Epithelial cell of prostate (primary cell): ENCODE measurements at regions not wholly inside any gene's neighbourhood (a gene's known extent, or its start where the extent isn't known, plus 50 kb on each side); places are given as distances from the start of the nearest gene placed in this dataset.
"Not testable (repeated sequence)": the region's sequence is repeated elsewhere in the genome, so short reads cannot be mapped to it uniquely, and the experiment has no call there.

Experiments used
- DNase-seq: peaks from one replicate; pipeline ENCODE4 v3.0.0-alpha.2; 2011; ENCODE audit warnings: low read depth, low spot score
- H3K27ac ChIP-seq: fragments of 450-650 bp; 2 replicates; pipeline ENCODE4 v1.5.1; 2017; ENCODE audit warnings: mild to moderate bottlenecking

- no peak for DNase-seq
- H3K27ac ChIP-seq, result peak overlapping the region; percentile 92
Observed at GRCh38 chr9:38171538-38171884, 102.5 kb upstream of the SHB start.

GRCh38 chr9:38170763-38171537, 101.9 kb upstream of the SHB start:
- peak overlapping the region; percentile 92 for H3K27ac ChIP-seq
- DNase-seq, result peak; percentile 90

GRCh38 chr9:38170155-38170554, 101.1 kb upstream of the SHB start:
- peak overlapping the region; percentile 92 for H3K27ac ChIP-seq
- not testable (repeated sequence) for DNase-seq

GRCh38 chr9:38166501-38166900, 97.5 kb upstream of the SHB start:
- DNase-seq, result no peak
- no peak overlapping the region for H3K27ac ChIP-seq

- no peak overlapping the region for H3K27ac ChIP-seq
- DNase-seq, result no peak
Observed at GRCh38 chr9:38164659-38165221, 95.7 kb upstream of the SHB start.

- no peak for DNase-seq
Observed at GRCh38 chr9:38163518-38163917, 94.5 kb upstream of the SHB start.

GRCh38 chr9:38162332-38163211, 93.5 kb upstream of the SHB start:
- DNase-seq, result no peak
- H3K27ac ChIP-seq, result no peak overlapping the region

More at GRCh38 chr9:38163518-38163917, 94.5 kb upstream of the SHB start:
- H3K27ac ChIP-seq, result no peak overlapping the region

- no peak for DNase-seq
- no peak overlapping the region for H3K27ac ChIP-seq
Observed at GRCh38 chr9:38160613-38161215, 91.7 kb upstream of the SHB start.

GRCh38 chr9:38159599-38159998, 90.6 kb upstream of the SHB start:
- H3K27ac ChIP-seq, result no peak overlapping the region
- no peak for DNase-seq

- H3K27ac ChIP-seq, result no peak overlapping the region
Observed at GRCh38 chr9:38158628-38159027, 89.6 kb upstream of the SHB start.

GRCh38 chr9:38157711-38158110, 88.7 kb upstream of the SHB start:
- no peak for DNase-seq
- no peak overlapping the region for H3K27ac ChIP-seq

More at GRCh38 chr9:38158628-38159027, 89.6 kb upstream of the SHB start:
- no peak for DNase-seq

GRCh38 chr9:38154501-38155421, 85.7 kb upstream of the SHB start:
- no peak for DNase-seq
- no peak overlapping the region for H3K27ac ChIP-seq

- H3K27ac ChIP-seq, result no peak overlapping the region
- no peak for DNase-seq
Observed at GRCh38 chr9:38153910-38154291, 84.9 kb upstream of the SHB start.

- DNase-seq, result no peak
Observed at GRCh38 chr9:38153152-38153909, 84.3 kb upstream of the SHB start.

GRCh38 chr9:38149647-38150046, 80.6 kb upstream of the SHB start:
- DNase-seq, result no peak
- H3K27ac ChIP-seq, result no peak overlapping the region

More at GRCh38 chr9:38153152-38153909, 84.3 kb upstream of the SHB start:
- H3K27ac ChIP-seq, result no peak overlapping the region

- H3K27ac ChIP-seq, result no peak overlapping the region
- no peak for DNase-seq
Observed at GRCh38 chr9:38146844-38147243, 77.8 kb upstream of the SHB start.

- no peak overlapping the region for H3K27ac ChIP-seq
- no peak for DNase-seq
Observed at GRCh38 chr9:38145526-38146053, 76.6 kb upstream of the SHB start.

GRCh38 chr9:38144421-38144820, 75.4 kb upstream of the SHB start:
- DNase-seq, result no peak
- no peak overlapping the region for H3K27ac ChIP-seq
